Left cardiac atrium (tissue), 4 donors: ENCODE measurements at regions not wholly inside any gene's neighbourhood (a gene's known extent, or its start where the extent isn't known, plus 50 kb on each side); places are given as distances from the start of the nearest gene placed in this dataset.

Experiments
- ATAC-seq, 2 donors: fragments of 200-7000 bp; cut with Tn5 transposase; one replicate each; pipeline ENCODE4 v1.9.1; 2020; ENCODE audit warnings: mild to moderate bottlenecking in 2 of 2, moderate library complexity in 2 of 2
- DNase-seq: peaks from one replicate; pipeline ENCODE4 v3.0.0-alpha.2; 2020
- intact Hi-C, 2 donors: fragments of 100-400 bp; cut with DNase I; formaldehyde crosslinking; loops; one replicate each; pipeline versions ENCODE4 v1.14.1 to v1.15.1; 2022 to 2023
- donor health status: DM: no; HTN: yes; CAD: no.
- donor health status: DM: no; HTN: yes; CAD: no; lungs with severe emphysema.
- donor health status: DM: yes; HTN: yes; CAD: no.
- donor health status: Dilated cardiomyopathy.

- DNase-seq, result no peak
- intact Hi-C loops, result loop anchor here in 1 of 2 donors (10.0 kb wide), 1 partner anchor 132 kb away; no protein-coding TSS in a partner anchor
- no peak for ATAC-seq
Measured at GRCh38 chr13:33536601-33537000, 251.0 kb upstream of the STARD13 start.

- no peak for DNase-seq
- intact Hi-C loops, result loop anchor here in 1 of 2 donors (10.0 kb wide), 1 partner anchor 132 kb away; no protein-coding TSS in a partner anchor
- ATAC-seq, result no peak
Measured at GRCh38 chr13:33537026-33537425, 251.5 kb upstream of the STARD13 start.

GRCh38 chr13:33537676-33538075, 252.1 kb upstream of the STARD13 start:
- ATAC-seq, result no peak
- intact Hi-C loops, result loop anchor here in 1 of 2 donors (10.0 kb wide), 1 partner anchor 133 kb away; no protein-coding TSS in a partner anchor
- no peak for DNase-seq

GRCh38 chr13:33541456-33541855, 255.9 kb upstream of the STARD13 start:
- intact Hi-C loops, result loop anchor here (5.0 to 10.0 kb wide), 3 partner anchors 183 to 317 kb away; partner anchors contain the start of gene STARD13 (in 1 of the 2)
- DNase-seq, result no peak
- no peak for ATAC-seq

GRCh38 chr13:33541962-33542308, 256.4 kb upstream of the STARD13 start:
- ATAC-seq (no peak), DNase-seq (no peak)
- intact Hi-C loops, result loop anchor here (5.0 to 10.0 kb wide), 3 partner anchors 183 to 317 kb away; partner anchors contain the start of gene STARD13 (in 1 of the 2)

- peak; percentile 93 to 96 for ATAC-seq
- peak; percentile 99 for DNase-seq
- intact Hi-C loops, result loop anchor here (5.0 to 10.0 kb wide), 3 partner anchors 182 to 318 kb away; partner anchors contain the start of gene STARD13 (in 1 of the 2)
Measured at GRCh38 chr13:33542309-33543088, 256.9 kb upstream of the STARD13 start.

GRCh38 chr13:33543089-33543459, 257.5 kb upstream of the STARD13 start:
- intact Hi-C loops, result loop anchor here (5.0 to 10.0 kb wide), 3 partner anchors 182 to 318 kb away; partner anchors contain the start of gene STARD13 (in 1 of the 2)
- DNase-seq (no peak), ATAC-seq (peak in 1 of 2 donors; percentile 18)

- intact Hi-C loops, result loop anchor here (5.0 to 10.0 kb wide), 3 partner anchors 181 to 319 kb away; partner anchors contain the start of gene STARD13 (in 1 of the 2)
- ATAC-seq, result no peak
- DNase-seq, result no peak
Measured at GRCh38 chr13:33543631-33544265, 258.2 kb upstream of the STARD13 start.

- DNase-seq, result no peak
- intact Hi-C loops, result loop anchor here (5.0 to 10.0 kb wide), 3 partner anchors 180 to 320 kb away; partner anchors contain the start of gene STARD13 (in 1 of the 2)
- ATAC-seq, result no peak
Measured at GRCh38 chr13:33544308-33544707, 258.8 kb upstream of the STARD13 start.

GRCh38 chr13:33545492-33545891, 259.9 kb upstream of the STARD13 start:
- DNase-seq (no peak), ATAC-seq (no peak)
- intact Hi-C loops, result loop anchor here (10.0 kb wide), 2 partner anchors 179 to 321 kb away; no protein-coding TSS in a partner anchor

GRCh38 chr13:33547035-33547434, 261.5 kb upstream of the STARD13 start:
- DNase-seq (no peak), ATAC-seq (no peak)
- intact Hi-C loops, result loop anchor here (2.0 to 10.0 kb wide), 3 partner anchors 176 to 322 kb away; no protein-coding TSS in a partner anchor

GRCh38 chr13:33548069-33548468, 262.5 kb upstream of the STARD13 start:
- intact Hi-C loops, result loop anchor here (10.0 kb wide), 2 partner anchors 177 to 323 kb away; no protein-coding TSS in a partner anchor
- ATAC-seq (no peak), DNase-seq (no peak)

- DNase-seq (no peak), ATAC-seq (no peak)
- intact Hi-C loops, result no loop called here
Measured at GRCh38 chr13:33550276-33550675, 264.7 kb upstream of the STARD13 start.

- no peak for ATAC-seq
- no peak for DNase-seq
- intact Hi-C loops, result no loop called here
Measured at GRCh38 chr13:33550885-33551284, 265.3 kb upstream of the STARD13 start.

GRCh38 chr13:33554919-33555791, 262.8 kb upstream of the RFC3 start:
- DNase-seq, result no peak
- ATAC-seq, result peak in 1 of 2 donors; percentile 50
- intact Hi-C loops, result no loop called here

GRCh38 chr13:33556828-33557227, 261.1 kb upstream of the RFC3 start:
- DNase-seq, result no peak
- intact Hi-C loops, result no loop called here

GRCh38 chr13:33560726-33561125, 257.2 kb upstream of the RFC3 start:
- intact Hi-C loops, result no loop called here
- no peak for ATAC-seq

More at GRCh38 chr13:33556828-33557227, 261.1 kb upstream of the RFC3 start:
- no peak for ATAC-seq

GRCh38 chr13:33561627-33562026, 256.3 kb upstream of the RFC3 start:
- ATAC-seq (peak in 1 of 2 donors; percentile 22), DNase-seq (no peak)
- intact Hi-C loops, result no loop called here

More at GRCh38 chr13:33560726-33561125, 257.2 kb upstream of the RFC3 start:
- DNase-seq, result no peak

- no peak for DNase-seq
- intact Hi-C loops, result no loop called here
- ATAC-seq, result no peak
Measured at GRCh38 chr13:33571618-33572017, 246.3 kb upstream of the RFC3 start.
